Stimulated activated CD8-positive, alpha-beta memory T cell treated with anti-CD3 and anti-CD28 coated beads, Interleukin-4, amount 100 ng/mL, for 48 hours (primary cell): ENCODE measurements at regions not wholly inside any gene's neighbourhood (a gene's known extent, or its start where the extent isn't known, plus 50 kb on each side); places are given as distances from the start of the nearest gene placed in this dataset.
"Not testable (repeated sequence)": the region's sequence is repeated elsewhere in the genome, so short reads cannot be mapped to it uniquely, and the experiment has no call there.

Experiments
- DNase-seq: peaks from one replicate; pipeline ENCODE4 v3.0.0-alpha.2; 2020

- DNase-seq = no peak
Observed at GRCh38 chr9:28378231-28378630, 805.0 kb upstream of the C9orf72 start.

GRCh38 chr9:28379082-28379481, 805.8 kb upstream of the C9orf72 start:
- DNase-seq = no peak

- no peak for DNase-seq
Observed at GRCh38 chr9:28389411-28389810, 816.1 kb upstream of the C9orf72 start.

- DNase-seq = no peak
Observed at GRCh38 chr9:28394774-28395173, 821.5 kb upstream of the C9orf72 start.

GRCh38 chr9:28396058-28396457, 822.8 kb upstream of the C9orf72 start:
- DNase-seq = no peak

GRCh38 chr9:28407351-28407750, 834.1 kb upstream of the C9orf72 start:
- DNase-seq = no peak

GRCh38 chr9:28409919-28410318, 836.6 kb upstream of the C9orf72 start:
- no peak for DNase-seq

- no peak for DNase-seq
Observed at GRCh38 chr9:28410411-28410810, 837.1 kb upstream of the C9orf72 start.

GRCh38 chr9:28413471-28413870, 840.2 kb upstream of the C9orf72 start:
- no peak for DNase-seq

GRCh38 chr9:28423255-28423654, 850.0 kb upstream of the C9orf72 start:
- DNase-seq = no peak

GRCh38 chr9:28435456-28435855, 862.2 kb upstream of the C9orf72 start:
- no peak for DNase-seq

GRCh38 chr9:28439688-28440087, 866.4 kb upstream of the C9orf72 start:
- DNase-seq = no peak

- DNase-seq = no peak
Observed at GRCh38 chr9:28443461-28443860, 870.2 kb upstream of the C9orf72 start.

- DNase-seq = no peak
Observed at GRCh38 chr9:28444637-28445036, 871.4 kb upstream of the C9orf72 start.

GRCh38 chr9:28445211-28445610, 871.9 kb upstream of the C9orf72 start:
- DNase-seq = no peak

- DNase-seq = no peak
Observed at GRCh38 chr9:28453918-28454317, 880.6 kb upstream of the C9orf72 start.

- no peak for DNase-seq
Observed at GRCh38 chr9:28456861-28457260, 883.6 kb upstream of the C9orf72 start.

GRCh38 chr9:28464481-28465216, 891.4 kb upstream of the C9orf72 start:
- DNase-seq = no peak

GRCh38 chr9:28471261-28471660, 898.0 kb upstream of the C9orf72 start:
- no peak for DNase-seq

GRCh38 chr9:28487561-28487960, 914.3 kb upstream of the C9orf72 start:
- no peak for DNase-seq

- no peak for DNase-seq
Observed at GRCh38 chr9:28491121-28491520, 917.8 kb upstream of the C9orf72 start.

- DNase-seq = not testable (repeated sequence)
Observed at GRCh38 chr9:28498168-28498567, 924.9 kb upstream of the C9orf72 start.

- DNase-seq = no peak
Observed at GRCh38 chr9:28502189-28502588, 928.9 kb upstream of the C9orf72 start.

- DNase-seq = no peak
Observed at GRCh38 chr9:28502741-28503140, 929.5 kb upstream of the C9orf72 start.

- no peak for DNase-seq
Observed at GRCh38 chr9:28503573-28503972, 930.3 kb upstream of the C9orf72 start.
